Nephron (organoid): ENCODE measurements at regions not wholly inside any gene's neighbourhood (a gene's known extent, or its start where the extent isn't known, plus 50 kb on each side); places are given as distances from the start of the nearest gene placed in this dataset.

ENCODE experiments used
- H3K27ac Mint-ChIP-seq, 3 experiments: 2 replicates each; pipeline ENCODE4 v1.8.0; 2020; ENCODE audit warnings: mixed read lengths in 3 of 3, mild to moderate bottlenecking in 2 of 3, moderate library complexity in 1 of 3
- H3K27me3 Mint-ChIP-seq: 2 replicates; pipeline ENCODE4 v1.8.0; 2021; ENCODE audit warnings: low read depth, mild to moderate bottlenecking, moderate library complexity, mixed read lengths
- H3K36me3 Mint-ChIP-seq: 2 replicates; pipeline ENCODE4 v1.8.0; 2020; ENCODE audit warnings: low read depth, mixed read lengths
- H3K4me1 Mint-ChIP-seq: 2 replicates; pipeline ENCODE4 v1.8.0; 2020; ENCODE audit warnings: mixed read lengths
- H3K4me3 Mint-ChIP-seq, 3 experiments: 2 replicates each; pipeline ENCODE4 v1.8.0; 2020; ENCODE audit warnings: mild to moderate bottlenecking in 3 of 3, mixed read lengths in 3 of 3, moderate library complexity in 2 of 3
- H3K9me3 Mint-ChIP-seq: 2 replicates; pipeline ENCODE4 v1.8.0; 2020; ENCODE audit warnings: mixed read lengths
- TF ChIP-seq, protein P1 (sequence below), 3 experiments: fragments of 200-600 bp; sonication (generic); IDR thresholded peaks; one replicate each; pipeline ENCODE4 v1.5.0; 2021; ENCODE audit warnings: antibody characterized with exemption in 3 of 3; ENCODE audit not compliant: unreplicated experiment in 3 of 3

DNA sequence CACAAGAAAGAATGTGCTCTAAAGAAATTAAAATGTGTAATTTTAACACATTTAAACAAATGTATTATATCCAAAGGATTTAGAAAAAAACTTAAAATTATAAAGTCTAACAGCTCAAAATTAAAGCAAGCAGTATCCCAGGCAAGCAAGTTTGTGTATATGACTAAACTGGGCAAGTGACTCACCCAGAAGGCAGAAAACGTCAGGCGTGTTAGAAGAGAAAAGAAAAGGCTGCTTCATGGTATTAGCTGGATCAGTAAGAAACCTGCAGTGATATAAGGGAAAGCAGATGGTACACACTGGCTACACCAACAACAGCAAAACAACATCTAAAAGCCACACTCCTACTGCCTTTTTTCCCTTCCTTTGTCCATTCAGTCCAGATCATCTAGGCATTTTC lies 250.6 kb upstream of the NDST3 start:
- Mint-ChIP-seq H3K4me1 (peaks cover 10% of the 10 kb centered on the region), H3K27ac (peak overlapping the region in 2 of 3 experiments; percentile 16 to 40), H3K4me3 (no peak overlapping the region), H3K27me3 (no peaks in the 10 kb centered on the region), H3K9me3 (peaks cover 3% of the 10 kb centered on the region), H3K36me3 (no peaks in the 10 kb centered on the region)
- TF ChIP-seq, protein P1, sequence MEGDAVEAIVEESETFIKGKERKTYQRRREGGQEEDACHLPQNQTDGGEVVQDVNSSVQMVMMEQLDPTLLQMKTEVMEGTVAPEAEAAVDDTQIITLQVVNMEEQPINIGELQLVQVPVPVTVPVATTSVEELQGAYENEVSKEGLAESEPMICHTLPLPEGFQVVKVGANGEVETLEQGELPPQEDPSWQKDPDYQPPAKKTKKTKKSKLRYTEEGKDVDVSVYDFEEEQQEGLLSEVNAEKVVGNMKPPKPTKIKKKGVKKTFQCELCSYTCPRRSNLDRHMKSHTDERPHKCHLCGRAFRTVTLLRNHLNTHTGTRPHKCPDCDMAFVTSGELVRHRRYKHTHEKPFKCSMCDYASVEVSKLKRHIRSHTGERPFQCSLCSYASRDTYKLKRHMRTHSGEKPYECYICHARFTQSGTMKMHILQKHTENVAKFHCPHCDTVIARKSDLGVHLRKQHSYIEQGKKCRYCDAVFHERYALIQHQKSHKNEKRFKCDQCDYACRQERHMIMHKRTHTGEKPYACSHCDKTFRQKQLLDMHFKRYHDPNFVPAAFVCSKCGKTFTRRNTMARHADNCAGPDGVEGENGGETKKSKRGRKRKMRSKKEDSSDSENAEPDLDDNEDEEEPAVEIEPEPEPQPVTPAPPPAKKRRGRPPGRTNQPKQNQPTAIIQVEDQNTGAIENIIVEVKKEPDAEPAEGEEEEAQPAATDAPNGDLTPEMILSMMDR (IDR thresholded peaks at IDR 0.05; ENCODE audit: unreplicated experiment in 3 of 3), result no peak

DNA sequence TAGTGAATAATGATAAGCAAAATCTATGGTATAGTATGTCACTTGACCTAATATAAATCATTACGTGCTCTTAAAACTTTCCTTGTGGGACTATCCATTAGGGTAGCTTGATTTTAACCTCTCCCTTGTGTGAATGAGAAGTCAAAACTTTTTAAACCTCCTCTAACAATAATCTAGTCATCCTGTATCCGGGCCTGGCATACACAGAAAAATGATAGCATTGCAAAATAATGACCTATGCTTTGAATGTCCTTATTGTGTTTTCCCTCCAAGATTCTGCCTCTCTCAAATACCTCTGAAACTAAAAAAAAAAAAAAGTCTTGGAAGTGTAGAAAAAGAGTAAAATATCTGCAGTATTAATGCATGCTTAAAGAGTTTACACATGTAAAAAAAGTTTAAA lies 250.0 kb upstream of the NDST3 start:
- no peaks in the 10 kb centered on the region for H3K27me3 Mint-ChIP-seq
- no peak overlapping the region for H3K4me3 Mint-ChIP-seq
- H3K9me3 Mint-ChIP-seq, result peaks cover 3% of the 10 kb centered on the region
- H3K27ac Mint-ChIP-seq, result peak overlapping the region in 1 of 3 experiments; percentile 16
- no peaks in the 10 kb centered on the region for H3K36me3 Mint-ChIP-seq
- TF ChIP-seq, protein P1 (IDR thresholded peaks at IDR 0.05; ENCODE audit: unreplicated experiment in 3 of 3), result no peak
- peaks cover 10% of the 10 kb centered on the region for H3K4me1 Mint-ChIP-seq

DNA sequence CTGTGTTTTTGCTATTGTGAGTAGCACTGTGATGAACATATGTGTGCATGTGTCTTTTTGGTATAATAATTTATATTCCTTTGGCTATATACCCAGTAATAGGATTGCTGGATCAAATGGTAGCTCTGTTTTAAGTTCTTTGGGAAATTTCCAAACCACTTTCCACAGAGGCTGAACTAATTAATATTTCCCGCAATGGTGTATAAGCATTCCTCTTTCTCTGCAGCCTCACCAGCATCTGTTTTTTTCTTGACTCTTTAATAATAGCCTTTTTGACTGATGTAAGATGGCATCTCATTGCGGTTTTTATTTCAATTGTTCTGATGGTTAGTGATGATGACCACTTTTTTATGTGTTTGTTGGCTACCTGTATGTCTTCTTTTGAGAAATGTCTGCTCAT lies 247.7 kb upstream of the NDST3 start:
- TF ChIP-seq, protein P1 (IDR thresholded peaks at IDR 0.05; ENCODE audit: unreplicated experiment in 3 of 3), result no peak
- Mint-ChIP-seq H3K27me3 (no peaks in the 10 kb centered on the region), H3K9me3 (peaks cover 3% of the 10 kb centered on the region), H3K27ac (no peak overlapping the region), H3K4me3 (no peak overlapping the region), H3K4me1 (peaks cover 10% of the 10 kb centered on the region), H3K36me3 (no peaks in the 10 kb centered on the region)

DNA sequence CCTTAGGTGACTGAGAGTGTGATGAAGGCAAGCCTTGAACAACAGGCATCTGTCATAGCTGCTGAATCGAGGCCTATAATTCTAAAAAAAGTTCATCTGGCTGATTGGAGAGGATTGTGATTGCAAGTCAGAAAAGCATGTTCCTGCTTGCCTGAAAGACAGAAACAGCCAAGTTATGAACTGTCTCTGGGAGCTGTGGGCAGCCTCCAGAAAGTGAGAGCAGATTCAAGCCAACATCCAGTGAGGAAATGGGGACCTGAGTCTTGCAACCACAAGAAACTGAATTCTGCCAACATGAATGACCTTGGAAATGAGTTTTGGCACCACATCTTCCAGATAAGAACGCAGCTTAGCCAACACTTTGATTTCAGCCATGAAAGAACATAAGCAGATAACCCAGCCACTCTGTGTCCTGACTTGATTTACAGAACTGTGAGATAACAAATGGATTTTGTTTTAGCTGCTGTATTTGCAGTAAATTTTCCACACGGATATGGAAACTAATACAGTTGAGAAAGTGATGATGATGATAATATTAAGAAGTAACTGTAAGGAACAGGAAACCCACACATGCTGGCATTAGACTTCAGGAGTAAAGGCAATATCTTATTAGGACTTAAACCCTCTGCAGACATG lies 240.3 kb upstream of the NDST3 start:
- H3K27me3 Mint-ChIP-seq, result no peaks in the 10 kb centered on the region
- peak overlapping the region; percentile 35 to 68 (median 54) for H3K27ac Mint-ChIP-seq

DNA sequence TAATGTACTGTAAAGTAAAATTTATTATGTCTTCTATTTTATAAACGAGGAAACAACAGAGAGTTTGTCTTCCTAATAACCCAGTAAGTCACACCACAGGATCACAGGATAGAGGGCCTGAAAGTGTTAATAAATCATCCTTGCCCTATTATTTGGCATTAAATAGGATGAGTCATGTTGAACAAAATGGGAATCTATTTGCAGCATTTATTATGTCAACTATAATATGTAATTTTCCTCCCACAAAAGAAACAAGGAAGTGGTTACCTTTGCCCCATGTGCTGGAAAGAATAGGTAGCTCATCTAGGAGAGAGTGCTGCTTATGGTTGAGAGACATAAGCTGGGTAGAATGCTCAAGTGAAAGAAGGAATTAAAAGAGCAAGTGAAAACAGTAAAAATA lies 237.6 kb upstream of the NDST3 start:
- H3K27ac Mint-ChIP-seq, result no peak overlapping the region
- no peak overlapping the region for H3K4me3 Mint-ChIP-seq
- peaks cover 25% of the 10 kb centered on the region for H3K4me1 Mint-ChIP-seq
- H3K9me3 Mint-ChIP-seq, result no peaks in the 10 kb centered on the region
- no peaks in the 10 kb centered on the region for H3K27me3 Mint-ChIP-seq
- no peaks in the 10 kb centered on the region for H3K36me3 Mint-ChIP-seq
- TF ChIP-seq, protein P1 (IDR thresholded peaks at IDR 0.05; ENCODE audit: unreplicated experiment in 3 of 3), result no peak

More for the DNA sequence above, 240.3 kb upstream of the NDST3 start:
- Mint-ChIP-seq H3K9me3 (no peaks in the 10 kb centered on the region), H3K4me3 (no peak overlapping the region), H3K4me1 (peaks cover 21% of the 10 kb centered on the region), H3K36me3 (no peaks in the 10 kb centered on the region)
- TF ChIP-seq, protein P1 (IDR thresholded peaks at IDR 0.05; ENCODE audit: unreplicated experiment in 3 of 3), result no peak

DNA sequence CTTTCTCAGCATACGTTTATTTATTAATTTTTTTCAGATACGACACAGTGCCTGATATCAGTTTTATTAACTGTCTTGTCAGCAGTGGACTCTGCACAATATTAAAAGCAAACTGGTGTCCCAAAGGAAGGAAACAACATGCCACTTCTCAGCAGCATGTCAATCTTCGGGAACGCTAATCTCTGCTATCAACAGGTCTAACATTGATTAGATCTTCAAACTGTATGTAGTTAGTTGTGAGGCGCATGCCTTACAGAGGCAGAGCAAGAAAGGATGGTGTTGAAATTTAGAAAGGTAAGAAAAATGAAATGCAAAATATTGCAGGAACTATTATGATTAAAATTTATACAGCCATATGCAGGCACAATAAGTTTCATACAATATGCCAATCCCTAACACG lies 233.7 kb upstream of the NDST3 start:
- TF ChIP-seq, protein P1 (IDR thresholded peaks at IDR 0.05; ENCODE audit: unreplicated experiment in 3 of 3), result no peak
- H3K9me3 Mint-ChIP-seq, result no peaks in the 10 kb centered on the region
- H3K4me3 Mint-ChIP-seq, result no peak overlapping the region
- no peak overlapping the region for H3K27ac Mint-ChIP-seq
- peaks cover 5% of the 10 kb centered on the region for H3K4me1 Mint-ChIP-seq
- H3K36me3 Mint-ChIP-seq, result no peaks in the 10 kb centered on the region
- H3K27me3 Mint-ChIP-seq, result no peaks in the 10 kb centered on the region
